Epithelial cell of prostate (primary cell): ENCODE measurements at regions not wholly inside any gene's neighbourhood (a gene's known extent, or its start where the extent isn't known, plus 50 kb on each side); places are given as distances from the start of the nearest gene placed in this dataset.

Experiments
- DNase-seq: peaks from one replicate; pipeline ENCODE4 v3.0.0-alpha.2; 2011; ENCODE audit warnings: low read depth, low spot score
- H3K27ac ChIP-seq: fragments of 450-650 bp; 2 replicates; pipeline ENCODE4 v1.5.1; 2017; ENCODE audit warnings: mild to moderate bottlenecking

- no peak overlapping the region for H3K27ac ChIP-seq
- DNase-seq = no peak
Measured at GRCh38 chr16:35909351-35909954, 2450.0 kb downstream of the TP53TG3F start.

GRCh38 chr16:35910409-35910808, 2451.0 kb downstream of the TP53TG3F start:
- no peak for DNase-seq
- H3K27ac ChIP-seq = no peak overlapping the region

- DNase-seq = no peak
- H3K27ac ChIP-seq = no peak overlapping the region
Measured at GRCh38 chr16:35911899-35912298, 2452.5 kb downstream of the TP53TG3F start.

- DNase-seq = no peak
- no peak overlapping the region for H3K27ac ChIP-seq
Measured at GRCh38 chr16:35931722-35932121, 2472.3 kb downstream of the TP53TG3F start.
